ENCODE measurements at regions not wholly inside any gene's neighbourhood (a gene's known extent, or its start where the extent isn't known, plus 50 kb on each side); places are given as distances from the start of the nearest gene placed in this dataset.

GRCh38 chrX:95346856-95347255 is 1337.8 kb upstream of the DIAPH2 start:
- no peak for TF ChIP-seq ZFX (IDR thresholded peaks at IDR 0.05)
- TF ChIP-seq, protein P1, sequence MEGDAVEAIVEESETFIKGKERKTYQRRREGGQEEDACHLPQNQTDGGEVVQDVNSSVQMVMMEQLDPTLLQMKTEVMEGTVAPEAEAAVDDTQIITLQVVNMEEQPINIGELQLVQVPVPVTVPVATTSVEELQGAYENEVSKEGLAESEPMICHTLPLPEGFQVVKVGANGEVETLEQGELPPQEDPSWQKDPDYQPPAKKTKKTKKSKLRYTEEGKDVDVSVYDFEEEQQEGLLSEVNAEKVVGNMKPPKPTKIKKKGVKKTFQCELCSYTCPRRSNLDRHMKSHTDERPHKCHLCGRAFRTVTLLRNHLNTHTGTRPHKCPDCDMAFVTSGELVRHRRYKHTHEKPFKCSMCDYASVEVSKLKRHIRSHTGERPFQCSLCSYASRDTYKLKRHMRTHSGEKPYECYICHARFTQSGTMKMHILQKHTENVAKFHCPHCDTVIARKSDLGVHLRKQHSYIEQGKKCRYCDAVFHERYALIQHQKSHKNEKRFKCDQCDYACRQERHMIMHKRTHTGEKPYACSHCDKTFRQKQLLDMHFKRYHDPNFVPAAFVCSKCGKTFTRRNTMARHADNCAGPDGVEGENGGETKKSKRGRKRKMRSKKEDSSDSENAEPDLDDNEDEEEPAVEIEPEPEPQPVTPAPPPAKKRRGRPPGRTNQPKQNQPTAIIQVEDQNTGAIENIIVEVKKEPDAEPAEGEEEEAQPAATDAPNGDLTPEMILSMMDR (conservative IDR thresholded peaks at IDR 0.05), result peak; percentile 50
- no peak overlapping the region for H3K27ac ChIP-seq

DNA sequence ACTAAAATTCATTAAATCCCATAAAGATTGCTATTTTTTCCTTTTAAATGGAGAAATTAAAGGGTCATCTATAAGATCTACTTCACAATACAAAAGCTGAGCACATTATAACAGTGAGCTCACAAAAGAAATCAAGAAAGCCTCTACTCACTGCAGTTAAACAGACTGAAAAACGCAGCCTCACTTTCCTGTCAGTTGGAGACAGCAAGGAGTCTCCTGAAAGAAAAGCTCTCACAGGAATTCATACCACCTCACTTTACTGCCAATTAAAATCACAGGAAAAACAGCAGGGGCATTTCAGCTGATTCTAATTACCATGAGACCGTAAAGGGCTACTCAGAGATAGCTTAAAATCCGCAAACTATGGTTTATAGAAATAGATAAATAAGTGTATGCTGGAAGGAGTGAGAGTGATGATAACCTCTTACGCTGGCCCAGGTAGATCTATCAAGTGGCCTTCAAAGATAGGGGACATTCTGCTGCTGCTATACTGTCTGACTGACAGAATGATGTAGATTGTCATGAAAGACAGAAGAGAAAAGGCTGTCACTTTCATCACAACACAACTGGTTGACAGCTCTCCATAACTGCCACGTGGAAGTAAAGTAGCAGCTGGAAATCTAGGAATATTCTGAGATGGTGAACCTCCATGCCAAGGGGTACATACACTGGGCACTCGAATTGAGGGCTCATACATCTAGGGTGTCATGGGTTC is 1333.7 kb upstream of the DIAPH2 start:
- no peak overlapping the region for H3K27ac ChIP-seq
- TF ChIP-seq, protein P1 (conservative IDR thresholded peaks at IDR 0.05), result no peak
- no peak for TF ChIP-seq ZFX (IDR thresholded peaks at IDR 0.05)

DNA sequence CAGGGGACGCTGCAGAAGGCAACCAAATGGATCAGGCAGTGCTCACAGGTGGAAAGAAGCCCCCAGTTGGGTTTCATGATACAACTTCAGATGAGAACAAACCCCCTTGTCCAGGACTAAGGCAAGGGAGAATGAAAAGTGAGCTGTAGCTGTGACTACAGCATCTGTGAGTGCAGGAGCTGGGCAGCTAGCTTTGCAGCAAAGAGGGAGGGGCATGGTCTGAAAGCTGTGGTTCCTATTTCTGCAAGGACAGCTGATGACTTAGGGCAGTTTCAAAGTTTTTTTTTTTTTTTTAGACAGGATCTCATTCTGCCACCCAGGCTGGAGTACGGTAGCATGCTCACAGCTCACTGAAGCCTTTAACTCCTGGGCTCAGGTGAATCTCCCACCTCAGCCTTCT is 1317.4 kb upstream of the DIAPH2 start:
- no peak for TF ChIP-seq ZFX (IDR thresholded peaks at IDR 0.05)
- TF ChIP-seq, protein P1 (conservative IDR thresholded peaks at IDR 0.05), result no peak
- no peak overlapping the region for H3K27ac ChIP-seq

DNA sequence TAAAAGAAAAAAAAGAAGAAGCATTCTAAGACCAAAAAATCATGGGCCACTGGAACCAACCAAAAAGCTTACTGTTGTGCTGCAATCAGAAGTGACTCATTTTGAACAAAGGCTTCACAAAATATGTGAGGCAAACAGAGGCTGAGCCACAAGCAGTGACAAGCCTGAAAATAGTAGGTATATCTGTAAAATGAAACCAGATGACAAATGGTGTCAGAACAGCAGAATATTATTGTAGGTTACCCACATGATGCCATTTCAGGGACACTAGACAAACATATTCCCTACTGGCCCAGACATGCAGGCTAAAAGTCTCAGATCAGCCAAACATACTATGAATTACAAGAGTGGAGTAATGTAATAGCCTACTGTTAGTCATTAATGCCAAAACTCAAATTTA is 1301.8 kb upstream of the DIAPH2 start:
- TF ChIP-seq, protein P1 (conservative IDR thresholded peaks at IDR 0.05), result no peak
- TF ChIP-seq ZFX (IDR thresholded peaks at IDR 0.05), result no peak

DNA sequence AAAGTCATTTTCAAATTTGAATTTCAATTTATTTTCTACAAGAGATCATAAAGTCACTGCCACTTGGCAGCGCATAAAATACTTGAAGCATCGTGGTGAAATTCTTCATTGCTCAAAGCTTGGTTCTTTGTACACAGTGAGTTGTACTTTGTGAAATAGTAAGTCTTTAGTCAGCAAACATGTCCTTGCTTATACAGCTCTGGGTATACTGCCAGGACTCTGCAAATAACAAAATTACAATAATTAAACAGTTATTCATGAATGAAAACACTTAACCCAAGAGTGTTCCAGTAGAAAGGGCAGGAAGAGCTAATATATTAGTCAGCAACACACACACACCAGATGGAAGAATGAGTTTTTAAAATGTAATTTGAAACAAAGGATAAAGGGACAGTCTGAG is 1300.9 kb upstream of the DIAPH2 start:
- H3K27ac ChIP-seq, result no peak overlapping the region
- TF ChIP-seq, protein P1 (conservative IDR thresholded peaks at IDR 0.05), result no peak
- TF ChIP-seq ZFX (IDR thresholded peaks at IDR 0.05), result no peak

More for the DNA sequence above, 1301.8 kb upstream of the DIAPH2 start:
- no peak overlapping the region for H3K27ac ChIP-seq

DNA sequence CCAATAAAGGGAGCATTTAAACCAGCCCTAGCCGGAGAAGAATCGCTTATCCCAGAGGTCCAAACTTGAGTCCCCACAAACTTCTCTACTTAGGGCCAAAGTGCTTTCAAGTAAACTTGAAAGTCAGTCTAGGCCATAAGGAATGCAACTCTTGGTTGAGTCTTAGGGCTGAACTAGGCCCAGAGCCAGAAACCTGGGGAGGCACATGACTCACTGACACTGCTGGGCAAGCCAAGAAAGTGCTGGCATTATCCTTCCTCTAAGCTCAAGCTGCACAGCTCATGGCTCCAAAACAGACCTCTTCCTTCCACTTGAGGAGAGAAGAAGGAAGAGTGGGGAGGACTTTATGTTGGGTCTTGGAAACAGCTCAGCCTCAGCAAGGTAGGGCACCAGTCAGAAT is 1257.3 kb upstream of the DIAPH2 start:
- TF ChIP-seq, protein P1 (conservative IDR thresholded peaks at IDR 0.05), result no peak
- no peak for TF ChIP-seq ZFX (IDR thresholded peaks at IDR 0.05)
- no peak overlapping the region for H3K27ac ChIP-seq

DNA sequence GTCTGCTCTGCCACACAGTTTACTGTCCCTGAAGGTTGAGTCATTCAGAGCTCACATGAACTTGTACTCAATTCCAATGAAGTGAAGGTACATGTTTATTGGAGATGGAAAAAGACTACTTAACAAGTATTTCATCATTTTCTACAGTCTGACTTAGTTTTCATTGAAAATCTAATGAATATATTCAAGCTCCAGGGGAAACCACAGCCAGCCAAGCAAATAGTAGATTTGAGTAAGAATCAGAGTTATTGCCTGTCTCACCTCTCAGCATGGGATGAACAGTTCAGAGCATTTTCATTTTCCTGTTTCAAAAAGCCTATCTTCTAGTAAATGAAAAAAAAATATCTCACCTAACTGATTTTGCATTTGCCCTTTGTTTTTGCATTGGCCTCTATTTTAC is 1249.4 kb upstream of the DIAPH2 start:
- H3K27ac ChIP-seq, result no peak overlapping the region
- TF ChIP-seq, protein P1 (conservative IDR thresholded peaks at IDR 0.05), result no peak
- TF ChIP-seq ZFX (IDR thresholded peaks at IDR 0.05), result no peak

Data from C4-2B (cell line).